NT2/D1 (cell line): ENCODE measurements at regions not wholly inside any gene's neighbourhood (a gene's known extent, or its start where the extent isn't known, plus 50 kb on each side); places are given as distances from the start of the nearest gene placed in this dataset.

Source experiments
- DNase-seq: peaks from one replicate; pipeline ENCODE4 v3.0.0-alpha.2; 2011; ENCODE audit warnings: low read depth, low spot score
- H3K27me3 ChIP-seq: 2 replicates; pipeline ENCODE4 v1.6.0; 2011; ENCODE audit warnings: mild to moderate bottlenecking; ENCODE audit not compliant: insufficient read length, insufficient read depth
- H3K36me3 ChIP-seq: 2 replicates; pipeline ENCODE4 v1.6.1; 2011; ENCODE audit warnings: mild to moderate bottlenecking, low read length, mixed read lengths; ENCODE audit not compliant: insufficient read depth, insufficient read length
- H3K4me1 ChIP-seq: 2 replicates; pipeline ENCODE4 v1.5.1; 2011; ENCODE audit not compliant: insufficient read depth, insufficient read length
- H3K4me3 ChIP-seq: 2 replicates; pipeline ENCODE4 v1.5.1; 2011; ENCODE audit warnings: low read depth; ENCODE audit not compliant: insufficient read length
- H3K9ac ChIP-seq: 2 replicates; pipeline ENCODE4 v1.6.0; 2011; ENCODE audit warnings: low read depth; ENCODE audit not compliant: insufficient read length
- H3K9me3 ChIP-seq: 2 replicates; pipeline ENCODE4 v1.5.1; 2011; ENCODE audit warnings: mild to moderate bottlenecking, low read length; ENCODE audit not compliant: insufficient read depth
- SUZ12 ChIP-seq: IDR thresholded peaks from 2 replicates; pipeline ENCODE4 v1.6.1; 2011; ENCODE audit not compliant: insufficient read length, insufficient read depth; ENCODE audit errors: extremely low read depth
- YY1 ChIP-seq: IDR thresholded peaks from 2 replicates; pipeline ENCODE4 v1.6.1; 2011; ENCODE audit not compliant: insufficient read length, insufficient read depth
- ZNF274 ChIP-seq: IDR thresholded peaks from 2 replicates; pipeline ENCODE4 v1.6.1; 2011; ENCODE audit warnings: mild to moderate bottlenecking, low read depth, low read length

DNA sequence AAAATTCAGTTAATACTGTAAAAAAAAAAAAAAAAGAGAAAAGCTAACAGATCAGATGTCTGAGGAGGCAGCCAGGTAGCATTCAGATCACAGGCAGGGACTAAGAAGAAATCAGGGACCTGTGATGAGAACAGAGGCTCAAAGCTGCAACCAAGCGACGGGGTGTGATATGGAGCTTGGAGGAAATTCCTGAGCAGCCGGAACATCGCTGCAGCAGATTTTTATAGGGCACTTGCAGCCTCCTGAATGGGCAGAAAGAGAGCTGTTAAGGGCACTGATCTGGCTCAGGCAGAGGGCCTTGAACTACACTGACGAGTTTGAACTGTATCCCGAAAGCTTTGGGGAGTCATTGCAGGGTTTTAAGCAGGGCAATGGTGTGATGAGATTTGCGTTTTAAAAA lies 315.4 kb downstream of the ADGRL2 start:
- Histone ChIP-seq H3K4me3 (no peak overlapping the region), H3K36me3 (no peaks in the 10 kb centered on the region), H3K9me3 (no peaks in the 10 kb centered on the region), H3K4me1 (no peaks in the 10 kb centered on the region), H3K27me3 (no peaks in the 10 kb centered on the region), H3K9ac (no peak overlapping the region)
- TF ChIP-seq YY1 (no peak), ZNF274 (no peak), SUZ12 (no peak)
- DNase-seq, result no peak

DNA sequence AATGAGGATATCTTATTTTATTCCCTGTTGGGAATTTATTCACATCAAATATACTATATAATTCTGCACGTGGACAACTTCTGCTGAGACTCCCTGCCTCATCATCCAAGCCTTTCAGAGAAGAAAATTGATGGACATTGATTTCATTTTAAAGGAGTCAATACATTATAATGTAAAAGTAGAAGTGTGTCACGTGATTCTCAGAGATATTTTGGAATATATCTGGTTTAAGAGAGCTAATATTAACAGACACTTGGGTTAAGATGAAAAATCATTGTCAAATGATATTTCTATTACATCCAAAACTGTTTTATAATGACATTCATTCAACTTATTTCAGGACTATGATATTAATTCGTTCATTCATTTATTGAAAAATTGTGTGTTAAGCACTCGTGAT lies 314.2 kb downstream of the ADGRL2 start:
- Histone ChIP-seq H3K9ac (no peak overlapping the region), H3K4me1 (no peaks in the 10 kb centered on the region), H3K4me3 (no peak overlapping the region), H3K27me3 (no peaks in the 10 kb centered on the region), H3K36me3 (no peaks in the 10 kb centered on the region), H3K9me3 (no peaks in the 10 kb centered on the region)
- no peak for TF ChIP-seq SUZ12
- no peak for TF ChIP-seq ZNF274
- no peak for TF ChIP-seq YY1
- DNase-seq, result no peak

GRCh38 chr1:82110366-82111254 lies 309.9 kb downstream of the ADGRL2 start:
- TF ChIP-seq YY1 (no peak), SUZ12 (no peak), ZNF274 (no peak)
- H3K4me3 ChIP-seq, result no peak overlapping the region
- H3K4me1 ChIP-seq, result no peaks in the 10 kb centered on the region
- no peaks in the 10 kb centered on the region for H3K9me3 ChIP-seq
- H3K9ac ChIP-seq, result no peak overlapping the region
- H3K27me3 ChIP-seq, result no peaks in the 10 kb centered on the region
- no peak for DNase-seq
- no peaks in the 10 kb centered on the region for H3K36me3 ChIP-seq

DNA sequence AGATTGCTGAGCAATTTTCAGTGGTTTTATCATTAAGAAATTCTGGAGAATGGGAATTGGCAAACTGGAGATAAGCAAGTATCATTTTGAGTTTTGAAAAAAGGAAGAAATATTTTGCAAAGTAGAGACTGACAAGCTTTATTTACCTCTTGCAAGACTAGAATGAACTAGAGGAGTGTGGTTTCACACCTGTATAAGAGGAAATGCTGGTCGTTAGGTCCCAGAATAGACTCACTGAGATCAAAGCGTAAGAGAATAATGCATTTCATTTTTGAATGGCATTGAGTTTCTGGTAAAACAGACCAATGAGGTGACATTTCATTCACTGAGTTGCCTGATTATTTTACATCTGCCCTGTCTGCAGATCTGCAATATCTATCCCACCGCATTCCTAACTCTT lies 308.1 kb downstream of the ADGRL2 start:
- no peak for DNase-seq
- Histone ChIP-seq H3K36me3 (no peaks in the 10 kb centered on the region), H3K4me3 (no peak overlapping the region), H3K27me3 (no peaks in the 10 kb centered on the region), H3K9ac (no peak overlapping the region), H3K4me1 (no peaks in the 10 kb centered on the region), H3K9me3 (no peaks in the 10 kb centered on the region)
- no peak for TF ChIP-seq ZNF274

DNA sequence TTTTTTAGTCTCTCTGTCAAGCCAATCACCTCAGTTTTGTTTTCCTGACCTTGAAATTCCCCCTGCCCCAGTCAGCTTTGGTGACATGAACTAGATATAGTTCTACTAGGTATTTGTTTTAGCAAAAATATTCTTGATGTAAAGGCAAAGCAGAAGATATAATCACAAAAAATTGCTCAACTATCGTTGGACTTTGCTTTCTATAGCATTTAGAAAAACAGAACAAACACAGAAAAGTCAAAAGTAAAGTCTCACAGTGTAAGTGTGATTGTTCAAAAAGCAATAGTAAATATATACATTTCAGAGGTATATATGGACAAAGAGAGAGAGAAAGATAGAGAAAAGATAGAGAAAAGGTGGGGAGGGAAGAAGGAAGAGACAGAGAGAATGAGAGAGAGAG lies 305.9 kb downstream of the ADGRL2 start:
- no peak for TF ChIP-seq ZNF274
- no peak for TF ChIP-seq YY1
- TF ChIP-seq SUZ12, result no peak
- Histone ChIP-seq H3K9me3 (no peaks in the 10 kb centered on the region; the same call in 1 of the 2 replicates), H3K36me3 (no peaks in the 10 kb centered on the region), H3K27me3 (no peaks in the 10 kb centered on the region), H3K9ac (no peak overlapping the region), H3K4me1 (no peaks in the 10 kb centered on the region), H3K4me3 (no peak overlapping the region)
- DNase-seq, result no peak

DNA sequence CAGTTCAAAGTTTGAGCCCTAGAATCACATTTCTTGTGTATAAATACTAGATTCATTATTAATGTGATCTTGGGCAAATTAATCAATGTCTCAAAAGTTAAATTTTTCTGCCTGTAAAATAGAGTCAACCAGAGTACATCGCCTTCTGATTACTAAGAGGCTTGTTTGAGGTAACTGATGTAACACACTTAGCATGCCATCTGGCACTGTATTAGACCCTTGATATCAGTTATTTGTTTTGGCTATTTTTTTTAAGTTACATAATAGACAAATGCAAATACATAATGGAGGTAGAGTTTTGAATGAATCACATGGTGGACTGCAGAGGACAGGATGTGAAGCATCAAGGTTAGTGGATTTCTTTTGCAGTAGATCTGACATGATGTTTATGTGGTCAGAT lies 298.4 kb downstream of the ADGRL2 start:
- TF ChIP-seq YY1 (no peak), SUZ12 (no peak), ZNF274 (no peak)
- Histone ChIP-seq H3K27me3 (no peaks in the 10 kb centered on the region), H3K9ac (no peak overlapping the region), H3K36me3 (no peaks in the 10 kb centered on the region), H3K4me1 (no peaks in the 10 kb centered on the region), H3K4me3 (no peak overlapping the region), H3K9me3 (no peaks in the 10 kb centered on the region; the same call in 1 of the 2 replicates)
- DNase-seq, result no peak

GRCh38 chr1:82094136-82094535 lies 293.4 kb downstream of the ADGRL2 start:
- H3K27me3 ChIP-seq, result no peaks in the 10 kb centered on the region
- H3K9me3 ChIP-seq, result no peaks in the 10 kb centered on the region
- no peaks in the 10 kb centered on the region for H3K36me3 ChIP-seq
- no peak overlapping the region for H3K4me3 ChIP-seq
- DNase-seq, result no peak
- no peak overlapping the region for H3K9ac ChIP-seq
- H3K4me1 ChIP-seq, result no peaks in the 10 kb centered on the region
- no peak for TF ChIP-seq YY1
- TF ChIP-seq ZNF274, result no peak
- TF ChIP-seq SUZ12, result no peak
